Fibroblast of skin of right biceps (primary cell): ENCODE measurements at regions not wholly inside any gene's neighbourhood (a gene's known extent, or its start where the extent isn't known, plus 50 kb on each side); places are given as distances from the start of the nearest gene placed in this dataset.

Experiments
- DNase-seq: peaks from one replicate; pipeline ENCODE4 v3.0.0-alpha.2; 2013

- no peak for DNase-seq
Observed at GRCh38 chr20:60064554-60065196, 106.5 kb downstream of the CDH26 start.

DNA sequence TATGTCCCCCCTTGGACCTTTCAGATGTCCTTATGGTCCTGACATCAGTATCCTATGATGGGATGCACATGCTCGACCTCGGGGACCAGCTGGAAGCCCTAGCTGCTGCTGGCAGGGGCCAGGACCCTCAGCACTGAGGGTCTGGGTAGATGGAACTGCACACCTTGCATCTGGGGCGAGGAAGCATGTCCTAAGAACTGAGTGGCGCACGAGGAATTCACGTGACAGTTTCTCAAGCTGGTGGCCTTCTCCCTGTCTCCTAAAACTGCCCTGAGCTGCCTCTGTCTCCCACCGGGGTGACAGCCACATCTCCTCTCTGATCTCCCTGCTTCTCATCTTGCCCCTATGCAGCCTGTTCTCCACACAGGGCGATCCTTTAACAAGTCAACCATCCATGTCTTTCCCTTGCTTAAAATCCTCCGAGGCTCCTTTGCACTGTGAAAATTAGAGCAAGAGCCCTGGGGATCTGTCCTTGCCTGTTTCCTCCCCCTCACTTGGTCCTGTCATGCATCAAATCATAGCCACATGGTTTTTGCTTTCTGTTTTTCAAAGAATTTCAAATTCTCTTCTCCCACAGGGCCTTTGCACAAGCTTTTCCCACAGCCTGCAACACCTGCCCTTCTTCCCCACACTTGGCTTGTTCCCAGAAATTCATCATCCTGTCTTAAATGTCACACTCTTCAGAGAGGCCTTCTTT, 107.7 kb downstream of the CDH26 start:
- DNase-seq = no peak

DNA sequence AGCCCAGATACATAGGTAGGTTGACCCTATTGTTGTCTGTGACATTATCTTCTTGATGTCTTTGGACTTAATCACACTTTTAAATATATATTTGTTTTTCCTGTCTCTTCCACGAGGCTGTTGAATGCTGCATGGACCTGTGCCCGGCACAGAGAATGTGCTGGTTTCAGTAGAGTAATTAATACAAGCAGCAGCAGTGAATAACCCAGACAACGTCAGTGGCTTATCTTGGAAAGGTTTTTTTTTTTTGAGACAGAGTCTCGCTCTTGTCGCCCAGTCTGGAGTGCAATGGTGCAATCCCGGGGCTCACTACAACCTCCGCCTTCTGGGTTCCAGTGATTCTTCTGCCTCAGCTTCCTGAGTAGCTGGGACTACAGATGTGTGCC, 108.2 kb downstream of the CDH26 start:
- no peak for DNase-seq

- DNase-seq = no peak
Observed at GRCh38 chr20:60068509-60068908, 110.3 kb downstream of the CDH26 start.

DNA sequence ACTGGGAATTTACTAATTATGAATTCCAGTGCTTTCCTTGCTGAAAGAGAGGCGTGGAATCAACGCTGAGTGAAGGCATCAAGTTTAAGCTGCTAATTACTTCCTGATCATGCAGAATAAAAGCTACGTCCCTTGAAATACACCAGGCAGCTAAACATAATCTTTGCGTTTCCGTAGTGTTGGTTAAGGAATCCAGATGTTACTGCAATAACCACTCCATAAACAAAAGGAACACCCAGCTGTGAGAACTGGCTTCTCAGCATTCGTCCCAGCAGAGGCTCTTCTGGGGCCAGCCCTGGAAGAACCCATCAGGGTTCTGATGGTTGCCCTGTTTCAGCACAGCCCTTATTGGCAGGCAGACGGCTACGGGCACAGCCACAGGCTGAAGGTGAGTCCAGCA, 111.4 kb downstream of the CDH26 start:
- no peak for DNase-seq

DNA sequence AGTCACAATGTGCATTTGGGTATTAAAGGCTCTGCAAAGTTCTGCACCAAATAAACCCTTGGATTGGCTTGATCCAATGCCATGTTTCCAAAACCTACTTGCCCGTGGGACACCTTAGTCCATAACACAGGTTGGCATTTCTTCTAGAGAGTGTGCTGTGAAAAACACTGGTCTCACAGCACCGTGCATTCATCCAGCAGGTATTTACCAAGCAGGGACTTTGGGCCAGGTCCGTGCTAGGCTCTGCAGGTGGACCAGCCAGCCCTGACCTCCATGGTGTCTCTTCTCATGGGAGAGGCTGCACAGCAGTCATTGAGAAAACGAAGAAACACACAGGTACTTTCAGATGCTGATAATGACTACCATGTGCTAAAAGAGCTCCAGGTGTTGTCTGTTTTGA, 112.6 kb downstream of the CDH26 start:
- DNase-seq = no peak

- peak; percentile 49 for DNase-seq
Observed at GRCh38 chr20:60071965-60072364, 113.7 kb downstream of the CDH26 start.

- no peak for DNase-seq
Observed at GRCh38 chr20:60073086-60073485, 114.9 kb downstream of the CDH26 start.

- DNase-seq = no peak
Observed at GRCh38 chr20:60073504-60073903, 115.3 kb downstream of the CDH26 start.

DNA sequence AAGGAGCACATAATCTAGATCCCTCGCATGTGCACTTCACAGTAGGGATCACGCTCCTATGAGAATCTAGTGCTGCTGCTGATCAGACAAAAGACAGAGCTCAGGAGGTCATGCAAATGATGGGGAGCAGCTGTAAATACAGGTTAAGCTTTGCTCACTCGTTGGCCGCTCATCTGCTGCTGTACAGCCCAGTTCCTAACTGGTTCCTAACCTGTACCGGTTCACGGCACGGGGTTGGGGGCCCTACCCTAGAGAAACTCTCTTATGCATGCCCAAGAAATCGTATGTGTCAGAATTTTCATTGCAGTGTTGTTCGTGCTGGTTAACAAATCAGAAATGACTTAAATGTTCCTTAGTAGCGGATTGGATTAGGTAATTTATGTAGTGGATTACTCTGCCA, 116.1 kb downstream of the CDH26 start:
- no peak for DNase-seq

- DNase-seq = no peak
Observed at GRCh38 chr20:60078351-60079250, 120.4 kb downstream of the CDH26 start.

- DNase-seq = no peak
Observed at GRCh38 chr20:60080401-60080800, 122.2 kb downstream of the CDH26 start.

DNA sequence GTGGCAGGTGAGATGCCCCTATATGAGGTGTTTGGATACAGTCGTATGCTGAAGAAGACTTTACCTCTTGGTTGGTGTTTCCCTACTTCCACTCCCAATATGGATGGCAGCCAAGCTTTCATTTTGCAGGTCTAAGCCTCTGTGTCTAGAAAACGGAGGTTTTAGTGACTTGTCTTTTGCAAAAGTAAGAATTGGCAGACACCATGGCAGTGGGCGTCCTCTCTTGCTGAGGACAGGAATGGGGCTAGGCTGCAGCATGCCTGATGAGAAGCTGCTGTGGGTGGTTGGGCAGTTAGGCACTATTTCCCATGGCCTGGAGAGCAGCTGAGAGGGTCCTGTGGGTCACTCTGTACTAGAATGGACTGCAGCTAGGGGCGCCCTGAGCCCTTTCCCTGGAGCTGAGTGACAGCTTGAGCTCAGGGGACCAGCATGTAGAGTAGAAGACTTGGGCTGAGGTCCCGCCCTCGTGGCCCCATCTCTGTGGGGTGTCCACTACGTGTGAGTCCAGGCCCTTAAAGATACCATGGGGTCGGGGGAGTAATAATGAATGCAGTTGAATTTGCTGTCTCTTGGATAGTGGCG, 127.4 kb downstream of the CDH26 start:
- no peak for DNase-seq

- peak; percentile 29 for DNase-seq
Observed at GRCh38 chr20:60086821-60087562, 128.8 kb downstream of the CDH26 start.

GRCh38 chr20:60087563-60088105, 129.4 kb downstream of the CDH26 start:
- DNase-seq = peak; percentile 55

DNA sequence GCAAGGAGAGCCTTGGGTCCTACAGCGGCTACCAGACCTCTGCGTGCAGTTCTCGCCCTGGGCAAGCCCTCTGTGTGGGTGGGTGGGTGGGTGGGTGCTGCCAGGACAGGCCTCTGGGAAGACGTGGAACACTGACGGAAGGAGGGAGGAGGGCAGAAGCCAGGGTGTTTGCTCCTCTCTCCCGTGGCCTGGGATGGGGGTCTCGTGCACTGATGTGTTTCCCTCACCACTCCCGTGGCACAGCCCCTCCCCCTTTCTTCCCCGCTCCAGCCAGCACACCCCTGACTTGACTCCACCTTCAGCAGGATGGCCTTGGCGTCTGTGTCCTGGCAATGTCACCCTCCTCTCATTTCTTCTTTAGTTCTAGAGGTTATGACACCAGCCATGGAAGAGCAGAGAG, 130.0 kb downstream of the CDH26 start:
- no peak for DNase-seq

- DNase-seq = no peak
Observed at GRCh38 chr20:60090631-60091030, 132.4 kb downstream of the CDH26 start.

- DNase-seq = no peak
Observed at GRCh38 chr20:60091305-60091704, 133.1 kb downstream of the CDH26 start.

DNA sequence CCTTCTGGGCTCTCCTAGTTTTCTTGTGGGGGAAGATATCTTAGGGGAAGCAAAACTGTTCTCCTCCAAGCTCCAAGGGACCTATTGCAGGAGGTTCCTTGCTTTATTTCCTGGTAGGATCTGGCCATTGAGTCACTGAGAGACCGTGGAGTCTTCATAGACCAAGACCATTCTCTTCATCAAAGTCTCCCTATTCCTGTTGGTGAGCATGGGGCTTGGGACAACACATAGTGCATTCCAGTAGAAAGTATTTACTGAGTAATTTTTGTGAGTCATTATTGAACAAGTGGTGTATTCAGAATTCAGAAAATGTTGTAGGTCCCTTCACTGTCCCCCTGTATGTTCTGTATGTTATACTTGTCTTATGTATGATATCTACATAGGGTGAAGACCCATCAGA, 133.6 kb downstream of the CDH26 start:
- peak; percentile 47 for DNase-seq

DNA sequence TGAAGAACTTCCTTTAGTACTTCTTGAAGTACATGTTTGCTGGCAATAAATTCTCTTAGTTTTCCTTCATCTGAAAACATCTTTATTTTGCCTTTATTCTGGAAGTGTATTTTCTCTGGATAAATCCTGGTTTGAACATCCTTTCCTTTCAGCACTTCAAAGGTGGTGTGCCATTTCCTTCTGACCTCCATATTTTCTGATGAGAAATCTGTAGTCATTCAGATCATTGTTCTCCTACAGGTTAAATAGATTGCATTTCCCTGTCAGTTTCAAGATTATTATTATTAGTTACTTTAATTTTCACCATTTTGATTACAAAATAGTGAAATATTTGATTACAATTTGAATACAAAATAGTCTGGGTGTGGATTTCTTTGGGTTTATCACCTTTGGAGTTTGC, 134.5 kb downstream of the CDH26 start:
- DNase-seq = no peak

- DNase-seq = peak; percentile 72
Observed at GRCh38 chr20:60095456-60095855, 137.2 kb downstream of the CDH26 start.

DNA sequence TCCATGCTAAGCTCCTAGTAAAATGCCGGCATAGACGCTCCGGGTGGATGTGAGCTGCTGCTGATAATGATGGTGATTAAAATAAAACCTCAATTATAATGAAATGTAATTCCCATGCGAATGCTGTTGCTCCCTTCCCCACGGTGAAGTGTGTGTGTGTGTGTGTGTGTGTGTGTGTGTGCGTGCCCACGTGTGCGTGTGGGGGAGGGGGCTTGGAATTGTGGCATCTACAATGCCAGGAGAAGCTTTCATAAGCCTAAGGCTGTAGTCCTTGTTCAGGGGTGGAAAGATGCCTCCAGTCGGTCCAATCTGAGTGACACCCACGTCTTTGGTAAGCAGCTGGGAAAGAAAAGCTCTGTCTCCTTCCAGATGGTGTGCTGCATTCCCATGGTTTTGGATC, 137.9 kb downstream of the CDH26 start:
- DNase-seq = no peak
